SK-N-SH (cell line): ENCODE measurements at regions not wholly inside any gene's neighbourhood (a gene's known extent, or its start where the extent isn't known, plus 50 kb on each side); places are given as distances from the start of the nearest gene placed in this dataset.

Experiments used
- CTCF ChIA-PET: fragments of 300-600, 350-600 bp; formaldehyde crosslinking; extraction: SDS; loops from one replicate; lab custom pipeline; 2021; lab: Yijun Ruan, JAX
- POLR2A ChIA-PET: fragments of 350-600 bp; sonication (Branson Sonifier 250); formaldehyde crosslinking; extraction: SDS; loops from one replicate; lab custom pipeline; 2020; ENCODE audit warnings: antibody characterized with exemption, inconsistent platforms; lab: Yijun Ruan, JAX
- DNase-seq: peaks from one replicate; pipeline ENCODE4 v3.0.0; 2012
- H2AFZ ChIP-seq: fragments of 200-600 bp; sonication (generic); 2 replicates; pipeline ENCODE4 v1.8.1; 2016; ENCODE audit warnings: antibody characterized with exemption, mild to moderate bottlenecking, low read depth
- H3F3A ChIP-seq: fragments of 200-600 bp; sonication (generic); replicated peaks from 2 replicates; pipeline ENCODE3; 2016; ENCODE audit warnings: antibody characterized with exemption, mild to moderate bottlenecking; ENCODE audit not compliant: insufficient read depth
- H3K27ac ChIP-seq, 2 experiments: fragments of 200-500 bp in 1 of 2; fragments of 200-600 bp in 1 of 2; sonication (Bioruptor generic) in 1 of 2; sonication (generic), shearing (Covaris generic) in 1 of 2; 2 replicates each; pipeline versions ENCODE4 v1.5.1 to v1.6.1; 2014 to 2016; ENCODE audit warnings: low read depth in 2 of 2, inconsistent platforms in 1 of 2, low read length in 1 of 2, mild to moderate bottlenecking in 1 of 2, mixed read lengths in 1 of 2
- H3K27me3 ChIP-seq: fragments of 200-600 bp; sonication (generic), shearing (Covaris generic); 2 replicates; pipeline ENCODE4 v1.6.1; 2016; ENCODE audit warnings: mixed run types; ENCODE audit not compliant: insufficient read depth
- H3K36me3 ChIP-seq, 2 experiments: fragments of 200-500 bp in 1 of 2; fragments of 200-600 bp in 1 of 2; sonication (Bioruptor generic) in 1 of 2; sonication (generic) in 1 of 2; replicated peaks in 1 of 2; 2 replicates each; pipeline versions ENCODE3 to v1.5.1; 2014 to 2016; ENCODE audit warnings: low read length in 1 of 2, mild to moderate bottlenecking in 1 of 2; ENCODE audit not compliant: insufficient read depth in 2 of 2, control insufficient read depth in 1 of 2
- H3K4me1 ChIP-seq, 2 experiments: fragments of 200-500 bp in 1 of 2; fragments of 200-600 bp in 1 of 2; sonication (Bioruptor generic) in 1 of 2; sonication (generic), shearing (Covaris generic) in 1 of 2; 2 replicates each; pipeline versions ENCODE4 v1.5.1 to v1.6.1; 2014 to 2016; ENCODE audit warnings: low read depth in 1 of 2, low read length in 1 of 2, mixed run types in 1 of 2; ENCODE audit not compliant: insufficient read depth in 2 of 2, control insufficient read depth in 1 of 2
- H3K4me2 ChIP-seq: fragments of 200-600 bp; sonication (generic), shearing (Covaris generic); 2 replicates; pipeline ENCODE4 v1.6.1; 2017; ENCODE audit warnings: mixed run types
- H3K4me3 ChIP-seq, 2 experiments: fragments of 200-500 bp in 1 of 2; fragments of 200-600 bp in 1 of 2; sonication (Bioruptor generic) in 1 of 2; sonication (generic), shearing (Covaris generic) in 1 of 2; 2 replicates each; pipeline versions ENCODE4 v1.5.1 to v1.8.1; 2014 to 2016; ENCODE audit warnings: low read depth in 2 of 2, inconsistent platforms in 1 of 2, low read length in 1 of 2, mild to moderate bottlenecking in 1 of 2, mixed read lengths in 1 of 2, moderate library complexity in 1 of 2
- H3K79me2 ChIP-seq: fragments of 200-600 bp; sonication (generic); 2 replicates; pipeline ENCODE4 v1.8.1; 2017; ENCODE audit warnings: mild to moderate bottlenecking; ENCODE audit not compliant: insufficient read depth
- H3K9ac ChIP-seq: fragments of 200-600 bp; sonication (generic); 2 replicates; pipeline ENCODE4 v1.6.1; 2017; ENCODE audit warnings: mixed run types
- H3K9me2 ChIP-seq: fragments of 200-600 bp; sonication (generic); 2 replicates; pipeline ENCODE4 v1.6.1; 2017; ENCODE audit warnings: mixed run types
- H3K9me3 ChIP-seq: fragments of 200-600 bp; sonication (generic); 2 replicates; pipeline ENCODE4 v1.6.1; 2017; ENCODE audit warnings: mixed run types, mild to moderate bottlenecking, moderate library complexity
- H4K20me1 ChIP-seq: fragments of 200-600 bp; sonication (generic); 2 replicates; pipeline ENCODE4 v1.6.1; 2017; ENCODE audit warnings: mild to moderate bottlenecking, mixed run types; ENCODE audit not compliant: insufficient read depth
- CHD2 ChIP-seq: fragments of 150-350 bp; IDR thresholded peaks from 2 replicates; pipeline ENCODE4 v1.6.1; 2018; ENCODE audit warnings: low read length; ENCODE audit not compliant: partially characterized antibody
- ELF1 ChIP-seq: IDR thresholded peaks from 2 replicates; pipeline ENCODE4 v1.4.0; 2012
- EP300 ChIP-seq, 2 experiments: IDR thresholded peaks; 2 replicates each; pipeline versions ENCODE4 v1.4.0 to v1.6.1; 2012; ENCODE audit warnings: borderline replicate concordance in 1 of 2, low read depth in 1 of 2, low read length in 1 of 2
- EZH2phosphoT487 ChIP-seq: fragments of 200-600 bp; sonication (generic); IDR thresholded peaks from 2 replicates; pipeline ENCODE4 v1.6.1; 2017; ENCODE audit warnings: low read depth, mixed run types, mild to moderate bottlenecking, antibody characterized with exemption, moderate library complexity, borderline replicate concordance
- FOSL2 ChIP-seq: IDR thresholded peaks from 2 replicates; pipeline ENCODE4 v1.4.0; 2012; ENCODE audit warnings: low read depth, mild to moderate bottlenecking, moderate library complexity, borderline replicate concordance
- FOXM1 ChIP-seq: IDR thresholded peaks from 2 replicates; pipeline ENCODE4 v1.4.0; 2012; ENCODE audit warnings: low read depth, mild to moderate bottlenecking
- POLR2AphosphoS5 ChIP-seq: IDR thresholded peaks from 2 replicates; pipeline ENCODE4 v1.6.1; 2012; ENCODE audit warnings: low read depth, low read length
- RCOR1 ChIP-seq: fragments of 150-350 bp; IDR thresholded peaks from 2 replicates; pipeline ENCODE4 v1.6.1; 2017; ENCODE audit warnings: antibody characterized with exemption, low read length
- REST ChIP-seq: IDR thresholded peaks from 2 replicates; pipeline ENCODE4 v1.6.1; 2012; ENCODE audit warnings: mild to moderate bottlenecking, low read depth, low read length, moderate library complexity
- SIN3A ChIP-seq: IDR thresholded peaks from 2 replicates; pipeline ENCODE4 v1.6.1; 2012; ENCODE audit warnings: low read depth, mild to moderate bottlenecking, low read length, moderate library complexity, borderline replicate concordance
- SMC3 ChIP-seq: IDR thresholded peaks from 2 replicates; pipeline ENCODE4 v1.6.1; 2012; ENCODE audit warnings: low read depth, low read length, improper control_type of control experiment
- TCF12 ChIP-seq: IDR thresholded peaks from 2 replicates; pipeline ENCODE4 v1.4.0; 2012
- TEAD4 ChIP-seq: IDR thresholded peaks from 2 replicates; pipeline ENCODE4 v1.4.0; 2012; ENCODE audit warnings: mild to moderate bottlenecking, borderline replicate concordance; ENCODE audit not compliant: insufficient read depth
- YY1 ChIP-seq: IDR thresholded peaks from 2 replicates; pipeline ENCODE4 v1.4.0; 2012; ENCODE audit warnings: low read depth, mild to moderate bottlenecking
- ZBTB33 ChIP-seq: IDR thresholded peaks from 2 replicates; pipeline ENCODE4 v1.4.0; 2012; ENCODE audit warnings: low read depth, borderline replicate concordance
- WGBS: methylation state at CpG from one replicate; pipeline ENCODE4 v1.1.6; 2017; ENCODE audit warnings: low lambda C conversion rate; 5-methylcytosine and 5-hydroxymethylcytosine counted together

GRCh38 chr5:98541641-98542040 lies 231.8 kb upstream of the RGMB start:
- no peaks in the 10 kb centered on the region for H4K20me1 ChIP-seq
- no peaks in the 10 kb centered on the region for H3F3A ChIP-seq
- no peaks in the 10 kb centered on the region for H3K9me2 ChIP-seq
- no peak overlapping the region for H3K27ac ChIP-seq
- CTCF ChIA-PET, result no interaction called here
- no peak overlapping the region for H3K9ac ChIP-seq
- no peak overlapping the region for H3K4me2 ChIP-seq
- TF ChIP-seq EZH2phosphoT487, result no peak
- TF ChIP-seq SIN3A, result no peak
- TF ChIP-seq TCF12, result no peak
- no peak for TF ChIP-seq REST
- no peak for TF ChIP-seq ZBTB33
- TF ChIP-seq POLR2AphosphoS5, result no peak
- no peak for TF ChIP-seq FOXM1
- no peak for TF ChIP-seq EP300 (IDR thresholded peaks at IDR 0.05; ENCODE audit: borderline replicate concordance in 1 of 2, low read depth in 1 of 2, low read length in 1 of 2)
- TF ChIP-seq SMC3, result no peak
- no peak for TF ChIP-seq TEAD4
- no peak for TF ChIP-seq RCOR1
- TF ChIP-seq ELF1, result no peak
- TF ChIP-seq FOSL2, result no peak
- TF ChIP-seq CHD2, result no peak
- no peak for TF ChIP-seq YY1
- TF ChIP-seq, all 33 proteins: peak for 0
- Histone ChIP-seq H3K27me3 (no peaks in the 10 kb centered on the region), H3K79me2 (no peaks in the 10 kb centered on the region), H3K4me1 (no peaks in the 10 kb centered on the region), H3K9me3 (peaks cover 4% of the 10 kb centered on the region; the same call in 1 of the 2 replicates), H2AFZ (no peak overlapping the region), H3K4me3 (no peak overlapping the region), H3K36me3 (no peaks in the 10 kb centered on the region)
- POLR2A ChIA-PET, result no interaction called here
- WGBS, result 0% methylated on average over 1 of the region's 1 CpG
- DNase-seq, result no peak
